Heart left ventricle (tissue), 13 donors: ENCODE measurements at regions not wholly inside any gene's neighbourhood (a gene's known extent, or its start where the extent isn't known, plus 50 kb on each side); places are given as distances from the start of the nearest gene placed in this dataset.

Source experiments
- POLR2A ChIP-seq, 2 donors: fragments of 450-650 bp; IDR thresholded peaks; one replicate each; pipeline ENCODE4 v1.6.1; 2017; ENCODE audit warnings: antibody characterized with exemption in 2 of 2, mild to moderate bottlenecking in 2 of 2, moderate library complexity in 2 of 2
- TF ChIP-seq, protein P1 (sequence below), 12 donors: fragments of 200-600 bp; sonication (generic) in 4 of 12; IDR thresholded peaks; one replicate each; pipeline versions ENCODE4 v1.5.0 to v1.8.0; 2018 to 2022; ENCODE audit warnings: antibody characterized with exemption in 12 of 12, mild to moderate bottlenecking in 5 of 12
- donor health status: ischemic (EF 13 %, LVEDD 7.1; RV severe dilation, severe dysfunction).
- donor health status: DM: no; HTN: yes; CAD: no.
- donor health status: DM: no; HTN: no; CAD: no.
- donor health status: ischemic (EF 25% LVEDD 6.9; RV normal size, moderate dysfunction).
- donor health status: ischemic (EF 25% LVEDD 5.7; RV mildly dilated, moderate dysfunction).
- donor health status: ischemic (EF 35%, LVEDD 5.7; RV mildly dilated, moderate dysfunction).
- donor health status: nonischemic (EF 11% LVEDD 7.7; RV severe dilation, severe dysfunction).
- donor health status: DM: yes; HTN: yes; CAD: no.
- donor health status: PGD.
- donor health status: ischemic (EF 29% LVEDD 5.4; RV normal size, mild dysfunction).
- donor health status: nonischemic (EF 23%, LVEDD 6.1; RV moderate dilation, normal function).

DNA sequence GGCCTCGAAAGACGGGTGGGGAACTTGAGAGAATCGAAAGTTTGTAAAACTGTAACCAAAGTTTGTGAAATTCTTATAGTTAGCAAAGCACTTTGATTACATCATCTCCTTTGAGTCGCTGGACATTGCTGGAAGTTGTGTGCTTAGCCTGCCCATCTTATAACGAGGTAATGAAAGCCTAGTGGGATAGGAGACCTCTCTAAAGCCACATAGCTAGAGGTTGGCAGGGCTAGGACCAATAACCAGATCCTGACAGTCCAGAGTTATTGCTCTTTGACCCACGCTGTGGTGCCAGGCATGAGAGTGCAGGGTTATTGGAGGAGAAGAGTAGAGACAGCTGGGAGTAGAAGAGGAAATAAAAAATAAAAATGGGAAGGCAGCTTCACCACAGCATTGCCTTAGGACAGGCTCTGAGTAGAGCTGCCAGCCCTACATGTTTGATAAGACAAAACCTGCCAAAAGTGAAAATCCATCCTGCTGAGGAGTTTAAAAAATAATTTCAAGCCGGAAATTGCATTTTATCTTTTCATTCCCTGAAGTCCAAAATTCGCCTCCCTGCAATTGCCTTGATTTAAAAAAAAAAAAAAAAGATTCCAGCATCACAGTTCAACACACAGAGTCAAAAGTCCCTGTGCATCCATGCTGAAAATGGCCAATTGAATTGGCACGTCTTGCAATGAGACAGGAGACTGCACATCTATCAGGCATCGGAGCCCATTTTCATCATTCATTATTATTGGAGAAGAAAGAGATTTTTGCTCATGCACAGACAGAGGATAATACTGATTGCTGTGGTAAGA is 225.5 kb upstream of the POU2AF2 start:
- no peak for TF ChIP-seq POLR2A (IDR thresholded peaks at IDR 0.05)
- TF ChIP-seq, protein P1, sequence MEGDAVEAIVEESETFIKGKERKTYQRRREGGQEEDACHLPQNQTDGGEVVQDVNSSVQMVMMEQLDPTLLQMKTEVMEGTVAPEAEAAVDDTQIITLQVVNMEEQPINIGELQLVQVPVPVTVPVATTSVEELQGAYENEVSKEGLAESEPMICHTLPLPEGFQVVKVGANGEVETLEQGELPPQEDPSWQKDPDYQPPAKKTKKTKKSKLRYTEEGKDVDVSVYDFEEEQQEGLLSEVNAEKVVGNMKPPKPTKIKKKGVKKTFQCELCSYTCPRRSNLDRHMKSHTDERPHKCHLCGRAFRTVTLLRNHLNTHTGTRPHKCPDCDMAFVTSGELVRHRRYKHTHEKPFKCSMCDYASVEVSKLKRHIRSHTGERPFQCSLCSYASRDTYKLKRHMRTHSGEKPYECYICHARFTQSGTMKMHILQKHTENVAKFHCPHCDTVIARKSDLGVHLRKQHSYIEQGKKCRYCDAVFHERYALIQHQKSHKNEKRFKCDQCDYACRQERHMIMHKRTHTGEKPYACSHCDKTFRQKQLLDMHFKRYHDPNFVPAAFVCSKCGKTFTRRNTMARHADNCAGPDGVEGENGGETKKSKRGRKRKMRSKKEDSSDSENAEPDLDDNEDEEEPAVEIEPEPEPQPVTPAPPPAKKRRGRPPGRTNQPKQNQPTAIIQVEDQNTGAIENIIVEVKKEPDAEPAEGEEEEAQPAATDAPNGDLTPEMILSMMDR (IDR thresholded peaks at IDR 0.05): no peak
